Esophagus (tissue), 2 donors: ENCODE measurements at regions not wholly inside any gene's neighbourhood (a gene's known extent, or its start where the extent isn't known, plus 50 kb on each side); places are given as distances from the start of the nearest gene placed in this dataset.

ENCODE experiments used
- H3K27ac ChIP-seq, 2 donors: one replicate each; pipeline ENCODE4 v1.5.1; 2013; ENCODE audit warnings: low read depth in 2 of 2, mild to moderate bottlenecking in 2 of 2, inconsistent platforms in 1 of 2, low read length in 1 of 2, moderate library complexity in 1 of 2
- H3K27me3 ChIP-seq, 2 donors: one replicate each; pipeline ENCODE4 v1.6.1; 2013; ENCODE audit warnings: low read length in 2 of 2, control low read depth in 1 of 2, mild to moderate bottlenecking in 1 of 2; ENCODE audit not compliant: insufficient read depth in 2 of 2, control insufficient read depth in 1 of 2
- H3K36me3 ChIP-seq, 2 donors: one replicate each; pipeline ENCODE4 v1.6.1; 2013; ENCODE audit warnings: low read length in 1 of 2; ENCODE audit not compliant: control insufficient read depth in 2 of 2, insufficient read depth in 2 of 2
- H3K4me1 ChIP-seq, 2 donors: one replicate each; pipeline ENCODE4 v1.6.1; 2013; ENCODE audit warnings: low read length in 1 of 2; ENCODE audit not compliant: control insufficient read depth in 2 of 2, insufficient read depth in 2 of 2
- H3K4me3 ChIP-seq, 2 donors: one replicate each; pipeline ENCODE4 v1.5.1; 2013; ENCODE audit warnings: low read length in 2 of 2, mild to moderate bottlenecking in 2 of 2, low read depth in 1 of 2, moderate library complexity in 1 of 2
- H3K9me3 ChIP-seq, 2 donors: one replicate each; pipeline ENCODE4 v1.6.1; 2013; ENCODE audit warnings: mild to moderate bottlenecking in 2 of 2, low read depth in 1 of 2, low read length in 1 of 2, moderate library complexity in 1 of 2; ENCODE audit not compliant: control insufficient read depth in 2 of 2, insufficient read depth in 1 of 2
- WGBS, 2 donors: extraction: QIAGEN DNeasy Blood & Tissue Kit; methylation state at CpG; one replicate each; pipeline ENCODE4 v1.1.7; 2013; 5-methylcytosine and 5-hydroxymethylcytosine counted together
- donor health status: healthy with polysubstance abuse.
- donor health status: Bipolar disorder and iron deficiency.

DNA sequence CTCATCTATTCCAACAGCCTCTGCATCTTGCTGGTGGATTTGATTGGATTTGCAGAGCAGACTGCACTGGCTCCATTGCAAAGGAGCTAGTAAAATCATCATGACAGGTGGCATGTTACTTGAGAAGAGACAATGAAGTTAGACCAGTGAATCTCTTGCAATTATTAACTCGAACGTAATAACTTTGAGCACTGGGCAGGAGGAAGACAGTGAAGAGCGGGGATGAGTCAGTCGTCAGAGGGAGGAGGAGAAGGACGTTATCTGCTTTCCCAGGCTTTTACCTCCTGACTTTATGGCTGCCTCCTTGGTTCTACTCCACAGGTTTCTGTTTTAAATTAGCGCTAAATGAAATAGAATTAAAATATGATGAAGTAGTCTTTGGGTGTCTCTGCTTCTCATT is 257.8 kb upstream of the IPO5 start:
- 83 to 88% methylated on average over 6 of the region's 6 CpGs for WGBS, 2 donors
- H3K9me3 ChIP-seq, result peaks cover 0 to 2% of the 10 kb centered on the region in 2 donors
- H3K4me1 ChIP-seq, result no peaks in the 10 kb centered on the region
- no peak overlapping the region for H3K27ac ChIP-seq
- no peak overlapping the region for H3K4me3 ChIP-seq
- no peaks in the 10 kb centered on the region for H3K27me3 ChIP-seq
- H3K36me3 ChIP-seq, result no peaks in the 10 kb centered on the region

DNA sequence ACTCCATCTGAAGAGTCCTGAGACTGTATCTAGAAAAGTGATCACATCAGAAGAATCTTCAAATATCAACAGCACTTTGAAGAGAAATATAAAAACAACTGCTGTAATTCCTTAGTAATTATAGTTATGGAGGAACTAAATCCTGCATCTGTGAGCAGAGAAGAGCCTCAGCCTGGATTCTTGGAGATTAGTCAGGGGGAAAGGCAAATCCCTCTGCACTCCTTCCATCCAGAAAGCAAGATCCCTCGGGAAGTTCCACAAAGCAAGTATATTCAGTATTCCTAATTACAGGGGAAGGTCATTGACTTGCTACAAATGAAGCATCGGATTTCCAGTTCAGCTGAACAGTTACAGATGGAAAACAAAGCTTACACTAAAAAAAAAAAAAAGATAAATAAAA is 256.6 kb upstream of the IPO5 start:
- Histone ChIP-seq H3K36me3 (no peaks in the 10 kb centered on the region), H3K9me3 (peaks cover 0 to 2% of the 10 kb centered on the region in 2 donors), H3K4me3 (no peak overlapping the region), H3K27me3 (no peaks in the 10 kb centered on the region), H3K27ac (no peak overlapping the region), H3K4me1 (no peaks in the 10 kb centered on the region)
- 69 to 73% methylated on average over 2 of the region's 2 CpGs for WGBS, 2 donors

DNA sequence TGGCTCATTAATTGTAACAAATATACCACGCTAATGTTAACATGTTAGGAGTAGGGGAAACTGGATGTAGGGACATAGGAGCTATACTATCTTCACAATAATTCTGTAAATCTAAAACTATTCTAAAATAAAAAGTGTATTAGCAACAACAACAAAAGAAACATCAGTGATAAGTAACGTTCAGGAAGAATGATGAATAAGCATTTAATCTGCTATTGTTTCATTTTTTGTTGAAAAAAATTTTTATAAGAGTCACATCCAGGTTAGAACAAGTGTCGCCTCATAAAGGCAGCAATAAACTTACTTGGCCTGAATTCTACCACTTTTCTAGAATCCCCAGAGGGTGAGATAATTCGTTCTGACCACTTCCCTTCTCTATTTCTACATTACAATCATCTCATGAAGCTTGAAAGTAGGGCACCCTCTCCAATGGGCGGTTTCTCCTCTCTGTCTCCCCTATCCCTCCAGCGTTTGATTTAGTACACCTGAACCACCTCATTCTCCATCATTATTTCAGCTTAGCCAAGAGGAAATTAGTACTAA is 253.1 kb upstream of the IPO5 start:
- Histone ChIP-seq H3K27ac (no peak overlapping the region), H3K9me3 (no peaks in the 10 kb centered on the region), H3K4me3 (no peak overlapping the region), H3K27me3 (no peaks in the 10 kb centered on the region), H3K4me1 (no peaks in the 10 kb centered on the region), H3K36me3 (no peaks in the 10 kb centered on the region)
- 65 to 69% methylated on average over 6 of the region's 6 CpGs for WGBS, 2 donors

- no peak overlapping the region for H3K27ac ChIP-seq
- no peaks in the 10 kb centered on the region for H3K36me3 ChIP-seq
These were observed 250.9 kb upstream of the IPO5 start for GRCh38 chr13:97702614-97703013.

GRCh38 chr13:97710797-97711196 is 242.7 kb upstream of the IPO5 start:
- no peaks in the 10 kb centered on the region for H3K36me3 ChIP-seq
- no peak overlapping the region for H3K27ac ChIP-seq
- H3K4me1 ChIP-seq, result no peaks in the 10 kb centered on the region
- 54 to 56% methylated on average over 1 of the region's 1 CpG for WGBS, 2 donors
- H3K4me3 ChIP-seq, result no peak overlapping the region
- peaks cover 0 to 3% of the 10 kb centered on the region in 2 donors for H3K9me3 ChIP-seq
- no peaks in the 10 kb centered on the region for H3K27me3 ChIP-seq

More at GRCh38 chr13:97702614-97703013, 250.9 kb upstream of the IPO5 start:
- Histone ChIP-seq H3K4me1 (no peaks in the 10 kb centered on the region), H3K27me3 (no peaks in the 10 kb centered on the region), H3K9me3 (no peaks in the 10 kb centered on the region), H3K4me3 (no peak overlapping the region)

GRCh38 chr13:97712770-97713169 is 240.7 kb upstream of the IPO5 start:
- peaks cover 0 to 3% of the 10 kb centered on the region in 2 donors for H3K9me3 ChIP-seq
- H3K4me3 ChIP-seq, result no peak overlapping the region
- no peaks in the 10 kb centered on the region for H3K27me3 ChIP-seq
- no peaks in the 10 kb centered on the region for H3K36me3 ChIP-seq
- WGBS, 2 donors, result 74 to 76% methylated on average over 1 of the region's 1 CpG
- no peaks in the 10 kb centered on the region for H3K4me1 ChIP-seq
- no peak overlapping the region for H3K27ac ChIP-seq

DNA sequence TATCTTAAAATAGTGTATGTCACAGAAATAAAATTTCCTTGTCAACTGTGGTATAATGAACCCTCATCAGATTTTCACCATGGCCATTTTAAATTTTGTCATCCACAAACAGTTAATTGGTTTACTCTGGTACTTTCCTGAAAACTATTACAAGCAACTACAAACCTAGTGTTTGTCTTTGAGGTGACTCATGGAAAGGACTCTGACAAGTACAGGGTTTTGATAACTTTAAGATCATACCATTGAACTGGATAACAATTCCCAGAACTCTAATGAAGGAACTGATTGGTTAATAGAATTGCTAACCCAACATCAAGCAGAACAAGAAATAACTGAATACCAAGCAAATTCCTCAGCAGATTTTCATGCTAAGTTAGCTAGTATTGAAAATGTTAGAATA is 237.7 kb upstream of the IPO5 start:
- H3K4me3 ChIP-seq, result no peak overlapping the region
- H3K9me3 ChIP-seq, result peaks cover 0 to 3% of the 10 kb centered on the region in 2 donors
- no peaks in the 10 kb centered on the region for H3K27me3 ChIP-seq
- no peaks in the 10 kb centered on the region for H3K4me1 ChIP-seq
- no peaks in the 10 kb centered on the region for H3K36me3 ChIP-seq
- no peak overlapping the region for H3K27ac ChIP-seq

DNA sequence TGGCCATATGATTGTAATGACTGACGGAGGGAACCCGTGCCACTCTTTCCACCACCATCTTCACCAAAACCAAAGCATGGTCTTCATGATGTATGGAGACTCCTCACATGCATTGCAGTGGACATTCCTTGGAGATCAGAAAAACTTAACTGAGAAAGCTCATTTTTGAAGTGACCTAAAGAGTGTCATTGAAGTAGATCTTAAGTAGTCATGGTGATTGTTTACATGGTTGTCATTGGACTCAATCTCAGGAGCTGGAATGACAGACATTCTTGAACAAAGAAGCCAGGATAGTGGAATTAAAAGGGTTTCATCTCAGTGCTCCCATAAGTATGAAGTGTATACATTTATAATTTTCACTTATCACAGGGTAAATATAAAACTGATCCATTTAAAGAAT is 236.7 kb upstream of the IPO5 start:
- no peaks in the 10 kb centered on the region for H3K4me1 ChIP-seq
- peaks cover 0 to 3% of the 10 kb centered on the region in 2 donors for H3K9me3 ChIP-seq
- H3K4me3 ChIP-seq, result no peak overlapping the region
- H3K36me3 ChIP-seq, result no peaks in the 10 kb centered on the region
- H3K27ac ChIP-seq, result no peak overlapping the region
- H3K27me3 ChIP-seq, result no peaks in the 10 kb centered on the region
- WGBS, 2 donors, result 79 to 89% methylated on average over 2 of the region's 2 CpGs

- 81 to 88% methylated on average over 3 of the region's 3 CpGs for WGBS, 2 donors
- no peaks in the 10 kb centered on the region for H3K27me3 ChIP-seq
- H3K4me3 ChIP-seq, result no peak overlapping the region
- H3K27ac ChIP-seq, result no peak overlapping the region
- no peaks in the 10 kb centered on the region for H3K36me3 ChIP-seq
- no peaks in the 10 kb centered on the region for H3K9me3 ChIP-seq
- H3K4me1 ChIP-seq, result no peaks in the 10 kb centered on the region
These were observed 233.7 kb upstream of the IPO5 start for GRCh38 chr13:97719736-97720135.

GRCh38 chr13:97720896-97721295 is 232.6 kb upstream of the IPO5 start:
- H3K27me3 ChIP-seq, result no peaks in the 10 kb centered on the region
- H3K4me1 ChIP-seq, result no peaks in the 10 kb centered on the region
- 83 to 88% methylated on average over 4 of the region's 4 CpGs for WGBS, 2 donors
- no peak overlapping the region for H3K4me3 ChIP-seq
- no peaks in the 10 kb centered on the region for H3K9me3 ChIP-seq
- no peak overlapping the region for H3K27ac ChIP-seq
- H3K36me3 ChIP-seq, result no peaks in the 10 kb centered on the region
